Astrocyte of the cerebellum (primary cell): ENCODE measurements at regions not wholly inside any gene's neighbourhood (a gene's known extent, or its start where the extent isn't known, plus 50 kb on each side); places are given as distances from the start of the nearest gene placed in this dataset.

Source experiments
- DNase-seq: peaks from one replicate; pipeline ENCODE4 v3.0.0-alpha.2; 2011; ENCODE audit warnings: low read depth
- H3K4me3 ChIP-seq: 2 replicates; pipeline ENCODE4 v1.5.1; 2011; ENCODE audit warnings: mild to moderate bottlenecking, low read depth, low read length, moderate library complexity
- in situ Hi-C: cut with HindIII; loops from 2 replicates; pipeline ENCODE4 v1.10.0; 2017; ENCODE audit warnings: low sequenced_read_pairs
- TF ChIP-seq, protein P1 (sequence below): IDR thresholded peaks from 2 replicates; pipeline ENCODE4 v1.5.1; 2012; ENCODE audit warnings: low read length, low read depth, moderate library complexity, mild to moderate bottlenecking; ENCODE audit errors: missing control alignments

DNA sequence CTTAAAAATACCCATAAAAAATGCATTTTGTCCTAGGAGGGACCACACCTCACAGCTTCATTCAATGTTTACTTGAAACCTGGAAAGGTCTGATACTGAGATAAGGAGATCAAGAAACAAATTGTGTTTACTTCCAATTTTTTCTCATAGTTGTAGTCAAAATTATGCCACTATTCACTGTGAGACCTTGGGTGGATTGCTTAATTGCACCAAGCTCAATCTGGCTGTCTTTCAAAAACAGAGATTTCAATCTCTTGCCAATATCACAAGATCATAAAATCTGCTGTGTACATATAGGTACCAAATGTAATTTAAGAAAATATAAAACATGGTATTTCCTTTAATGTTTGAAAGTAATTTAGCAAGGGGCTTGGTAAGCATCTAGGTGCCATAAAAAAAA is 186.4 kb upstream of the THBS1 start:
- in situ Hi-C loops = no loop called here
- TF ChIP-seq, protein P1, sequence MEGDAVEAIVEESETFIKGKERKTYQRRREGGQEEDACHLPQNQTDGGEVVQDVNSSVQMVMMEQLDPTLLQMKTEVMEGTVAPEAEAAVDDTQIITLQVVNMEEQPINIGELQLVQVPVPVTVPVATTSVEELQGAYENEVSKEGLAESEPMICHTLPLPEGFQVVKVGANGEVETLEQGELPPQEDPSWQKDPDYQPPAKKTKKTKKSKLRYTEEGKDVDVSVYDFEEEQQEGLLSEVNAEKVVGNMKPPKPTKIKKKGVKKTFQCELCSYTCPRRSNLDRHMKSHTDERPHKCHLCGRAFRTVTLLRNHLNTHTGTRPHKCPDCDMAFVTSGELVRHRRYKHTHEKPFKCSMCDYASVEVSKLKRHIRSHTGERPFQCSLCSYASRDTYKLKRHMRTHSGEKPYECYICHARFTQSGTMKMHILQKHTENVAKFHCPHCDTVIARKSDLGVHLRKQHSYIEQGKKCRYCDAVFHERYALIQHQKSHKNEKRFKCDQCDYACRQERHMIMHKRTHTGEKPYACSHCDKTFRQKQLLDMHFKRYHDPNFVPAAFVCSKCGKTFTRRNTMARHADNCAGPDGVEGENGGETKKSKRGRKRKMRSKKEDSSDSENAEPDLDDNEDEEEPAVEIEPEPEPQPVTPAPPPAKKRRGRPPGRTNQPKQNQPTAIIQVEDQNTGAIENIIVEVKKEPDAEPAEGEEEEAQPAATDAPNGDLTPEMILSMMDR = no peak
- DNase-seq = no peak
- no peak overlapping the region for H3K4me3 ChIP-seq

DNA sequence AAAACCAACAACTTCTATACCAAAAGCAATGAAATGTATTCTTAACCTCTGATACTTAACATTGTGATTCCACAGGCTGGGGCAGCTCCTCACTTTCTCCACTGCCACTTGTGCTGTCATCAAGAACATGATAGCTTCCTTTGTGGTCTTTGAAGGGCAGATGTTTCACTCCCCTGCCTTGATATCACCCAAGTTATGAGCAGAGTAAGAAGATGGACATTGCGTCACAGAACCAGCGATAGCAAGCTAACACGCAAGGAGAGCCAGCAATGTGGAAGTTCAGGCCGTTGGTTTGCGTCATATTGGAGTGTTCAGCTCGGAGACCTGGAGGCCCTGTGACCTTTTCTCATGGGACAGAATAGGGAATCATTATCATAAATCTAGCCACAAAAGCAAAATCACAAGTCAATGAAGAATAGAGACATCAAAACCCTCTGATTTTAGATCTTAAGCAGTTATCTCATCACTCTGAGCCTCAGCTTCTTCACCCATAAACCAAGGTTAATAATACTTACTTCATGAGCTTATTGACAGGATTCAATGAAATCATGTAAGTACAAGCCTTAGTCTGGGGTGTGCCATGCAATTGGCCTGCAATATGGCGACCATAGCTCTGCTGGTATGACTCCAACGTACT is 183.8 kb upstream of the THBS1 start:
- no peak overlapping the region for H3K4me3 ChIP-seq
- in situ Hi-C loops = no loop called here
- TF ChIP-seq, protein P1 = no peak
- no peak for DNase-seq

DNA sequence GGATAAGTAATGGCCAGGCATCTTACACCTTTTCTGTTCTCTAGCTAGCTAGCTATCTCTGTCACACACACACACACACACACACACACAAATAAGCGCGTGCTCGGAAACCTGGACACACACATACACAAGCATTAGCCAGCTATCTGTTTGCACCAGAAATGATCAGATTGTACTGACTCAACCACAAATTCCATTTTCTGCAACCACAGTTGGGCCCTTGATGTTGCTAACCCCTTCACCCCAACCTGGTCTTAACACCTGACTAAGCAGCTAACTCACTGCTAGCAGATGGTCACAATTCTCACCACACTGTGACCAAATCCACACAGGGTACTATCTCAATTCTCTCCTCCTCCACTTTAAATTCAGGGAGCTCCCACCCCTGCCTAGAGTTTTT is 183.0 kb upstream of the THBS1 start:
- in situ Hi-C loops = no loop called here
- TF ChIP-seq, protein P1 = no peak
- no peak for DNase-seq
- no peak overlapping the region for H3K4me3 ChIP-seq

DNA sequence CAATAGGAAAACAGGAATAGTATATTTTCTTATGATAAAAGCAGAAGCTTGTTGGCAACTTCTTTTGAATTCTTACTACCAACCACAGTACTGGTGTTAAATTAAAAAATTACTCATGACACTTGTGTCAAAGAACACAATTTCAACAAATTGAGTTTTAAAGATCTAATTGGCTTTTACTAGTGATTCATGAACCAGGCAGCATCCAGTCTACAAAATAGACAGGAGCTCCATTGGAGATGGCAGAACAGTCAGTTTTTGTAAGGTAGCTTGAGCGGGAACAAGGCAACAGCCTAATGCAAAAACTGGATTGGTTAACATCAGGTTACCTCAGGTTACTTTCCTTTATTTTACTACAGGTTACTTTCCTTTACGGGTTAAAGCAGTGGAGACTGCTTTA is 181.3 kb upstream of the THBS1 start:
- no peak overlapping the region for H3K4me3 ChIP-seq
- in situ Hi-C loops = no loop called here
- TF ChIP-seq, protein P1 = no peak
- no peak for DNase-seq

DNA sequence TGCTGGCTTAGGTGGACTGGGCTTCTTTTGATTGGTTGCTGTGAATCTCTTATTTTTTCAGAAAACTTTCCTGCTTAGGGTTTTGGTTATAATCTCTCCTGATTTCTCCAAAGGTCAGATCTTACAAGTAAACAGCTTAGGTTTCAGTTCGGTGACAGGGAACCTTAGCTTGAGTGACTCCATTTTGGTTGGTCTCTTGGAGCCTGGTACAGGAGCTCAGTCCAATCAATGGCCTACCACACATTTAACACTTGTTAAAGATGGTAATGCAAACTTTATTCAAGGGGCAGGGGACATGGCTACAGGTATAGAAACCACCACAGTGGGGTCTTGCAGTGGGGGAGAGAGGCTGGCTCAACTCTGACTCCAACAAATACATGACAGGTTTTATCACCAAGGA is 180.9 kb upstream of the THBS1 start:
- H3K4me3 ChIP-seq = no peak overlapping the region
- no peak for DNase-seq
- TF ChIP-seq, protein P1 = no peak
- in situ Hi-C loops = no loop called here

DNA sequence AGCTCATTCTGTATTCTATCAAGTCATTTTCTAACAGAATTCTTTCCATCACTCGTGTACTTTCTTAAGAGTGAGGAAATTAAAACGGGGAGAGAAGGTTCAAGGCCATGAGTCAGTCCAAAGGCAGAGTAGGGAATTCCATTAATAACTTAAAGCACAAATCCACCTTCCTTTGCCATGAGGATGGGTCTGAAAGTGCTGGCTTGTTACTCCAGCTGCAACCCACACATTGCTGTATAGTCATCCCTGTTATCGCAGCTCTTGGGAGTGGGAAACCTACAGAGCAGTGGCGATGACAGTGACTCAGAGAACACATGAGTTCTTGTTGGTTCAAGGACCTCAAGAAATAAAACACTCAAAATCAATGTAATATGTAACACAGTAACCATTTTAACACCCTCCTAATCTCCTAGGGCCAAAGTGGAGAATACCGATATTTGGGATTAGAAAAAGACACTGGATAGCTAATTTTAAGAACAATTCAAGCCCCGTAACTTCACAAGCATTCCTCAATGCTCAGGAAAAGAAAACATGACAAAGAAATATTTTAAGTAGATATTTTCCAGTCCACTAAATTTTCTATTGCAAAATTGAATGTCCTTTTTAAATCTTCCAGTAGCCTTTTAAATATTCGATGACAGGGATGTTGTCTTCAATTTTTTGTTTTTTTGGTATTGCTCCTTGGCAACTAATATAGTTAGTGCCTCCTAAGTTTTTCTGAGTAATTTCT is 179.9 kb upstream of the THBS1 start:
- DNase-seq = no peak
- in situ Hi-C loops = no loop called here
- no peak overlapping the region for H3K4me3 ChIP-seq
- TF ChIP-seq, protein P1 = no peak
